ENCODE measurements at regions not wholly inside any gene's neighbourhood (a gene's known extent, or its start where the extent isn't known, plus 50 kb on each side); places are given as distances from the start of the nearest gene placed in this dataset.

DNA sequence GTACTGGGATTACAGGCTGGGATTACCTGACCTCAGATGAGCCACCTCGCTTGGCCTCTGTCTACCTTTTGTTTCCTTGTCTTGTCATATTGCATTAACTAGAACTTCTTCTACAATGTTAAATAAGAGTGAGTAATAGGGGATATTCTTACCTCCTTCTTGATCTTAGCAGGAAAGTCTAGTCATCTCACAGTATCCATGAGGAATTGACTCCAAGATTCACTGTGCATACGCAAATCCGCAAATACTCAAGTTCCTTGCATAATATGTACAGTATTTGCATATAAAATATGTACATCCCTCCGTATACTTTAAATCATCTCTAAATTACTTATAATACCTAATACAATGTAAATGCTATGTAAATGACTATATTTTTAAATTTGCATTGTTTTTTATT lies 78.3 kb downstream of the POLR1D start:
- TF ChIP-seq POLR2AphosphoS5 (IDR thresholded peaks at IDR 0.05) = no peak
- TF ChIP-seq, protein P1, sequence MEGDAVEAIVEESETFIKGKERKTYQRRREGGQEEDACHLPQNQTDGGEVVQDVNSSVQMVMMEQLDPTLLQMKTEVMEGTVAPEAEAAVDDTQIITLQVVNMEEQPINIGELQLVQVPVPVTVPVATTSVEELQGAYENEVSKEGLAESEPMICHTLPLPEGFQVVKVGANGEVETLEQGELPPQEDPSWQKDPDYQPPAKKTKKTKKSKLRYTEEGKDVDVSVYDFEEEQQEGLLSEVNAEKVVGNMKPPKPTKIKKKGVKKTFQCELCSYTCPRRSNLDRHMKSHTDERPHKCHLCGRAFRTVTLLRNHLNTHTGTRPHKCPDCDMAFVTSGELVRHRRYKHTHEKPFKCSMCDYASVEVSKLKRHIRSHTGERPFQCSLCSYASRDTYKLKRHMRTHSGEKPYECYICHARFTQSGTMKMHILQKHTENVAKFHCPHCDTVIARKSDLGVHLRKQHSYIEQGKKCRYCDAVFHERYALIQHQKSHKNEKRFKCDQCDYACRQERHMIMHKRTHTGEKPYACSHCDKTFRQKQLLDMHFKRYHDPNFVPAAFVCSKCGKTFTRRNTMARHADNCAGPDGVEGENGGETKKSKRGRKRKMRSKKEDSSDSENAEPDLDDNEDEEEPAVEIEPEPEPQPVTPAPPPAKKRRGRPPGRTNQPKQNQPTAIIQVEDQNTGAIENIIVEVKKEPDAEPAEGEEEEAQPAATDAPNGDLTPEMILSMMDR (IDR thresholded peaks at IDR 0.05) = no peak
- no peak for TF ChIP-seq POLR2A (IDR thresholded peaks at IDR 0.05)

Data from stomach (tissue), 4 donors.